H1 (cell line): ENCODE measurements at regions not wholly inside any gene's neighbourhood (a gene's known extent, or its start where the extent isn't known, plus 50 kb on each side); places are given as distances from the start of the nearest gene placed in this dataset.

ENCODE experiments used
- CTCF ChIA-PET: fragments of 300-600 bp; sonication (Branson Sonifier 250); formaldehyde crosslinking; loops from one replicate; lab custom pipeline; 2021; ENCODE audit not compliant: partially characterized antibody; lab: Charles Lee
- POLR2A ChIA-PET: fragments of 300-600 bp; sonication (Branson Sonifier 250); formaldehyde crosslinking; loops from one replicate; lab custom pipeline; 2021; ENCODE audit warnings: inconsistent platforms; ENCODE audit not compliant: partially characterized antibody; lab: Charles Lee
- DNase-seq, 2 experiments: peaks; one replicate each; pipeline versions ENCODE4 v3.0.0 to v3.0.0-alpha.2; 2010 to 2022; ENCODE audit warnings: low spot score in 2 of 2, low read depth in 1 of 2, mixed read lengths in 1 of 2
- FAIRE-seq: peaks from 2 replicates; lab custom pipeline; 2011; peaks lifted over from hg19 to GRCh38; lab: Jason Lieb, UNC
- H2AFZ ChIP-seq: 2 replicates; pipeline ENCODE4 v1.8.1; 2012; ENCODE audit warnings: low read length, inconsistent platforms
- H2AK5ac ChIP-seq: 2 replicates; pipeline ENCODE4 v1.6.1; 2013; ENCODE audit warnings: low read depth, low read length
- H2BK120ac ChIP-seq: replicated peaks from 2 replicates; pipeline ENCODE3; 2013; ENCODE audit warnings: low read depth, low read length, inconsistent platforms
- H2BK12ac ChIP-seq: 2 replicates; pipeline ENCODE4 v1.6.1; 2013; ENCODE audit warnings: low read depth, low read length
- H2BK15ac ChIP-seq: 2 replicates; pipeline ENCODE4 v1.6.1; 2013; ENCODE audit warnings: low read length
- H2BK20ac ChIP-seq: 2 replicates; pipeline ENCODE4 v1.6.1; 2013; ENCODE audit warnings: low read length
- H2BK5ac ChIP-seq: 2 replicates; pipeline ENCODE4 v1.6.1; 2013; ENCODE audit warnings: low read depth, low read length
- H3K14ac ChIP-seq: 2 replicates; pipeline ENCODE4 v1.6.1; 2013; ENCODE audit warnings: inconsistent platforms; ENCODE audit not compliant: insufficient read length
- H3K18ac ChIP-seq: 2 replicates; pipeline ENCODE4 v1.6.1; 2013; ENCODE audit warnings: low read length; ENCODE audit errors: extremely low read depth
- H3K23ac ChIP-seq: 2 replicates; pipeline ENCODE4 v1.6.1; 2013; ENCODE audit warnings: inconsistent platforms; ENCODE audit not compliant: insufficient read length
- H3K23me2 ChIP-seq: 2 replicates; pipeline ENCODE4 v1.6.1; 2013; ENCODE audit warnings: low read depth, low read length
- H3K27ac ChIP-seq: 2 replicates; pipeline ENCODE4 v1.6.1; 2011; ENCODE audit warnings: low read depth, low read length, inconsistent platforms
- H3K27me3 ChIP-seq, 4 experiments: replicated peaks in 1 of 4; 1 replicate in 1 of 4; 2 replicates in 3 of 4; pipeline versions ENCODE4 v1.6.1 to v1.8.1; 2011 to 2013; ENCODE audit warnings: low read length in 3 of 4, mild to moderate bottlenecking in 3 of 4, inconsistent platforms in 2 of 4, mixed read lengths in 2 of 4, moderate library complexity in 1 of 4; ENCODE audit not compliant: control insufficient read depth in 3 of 4, insufficient read depth in 3 of 4; ENCODE audit errors: extremely low read depth in 1 of 4
- H3K36me3 ChIP-seq, 4 experiments: 2 replicates each; pipeline versions ENCODE4 v1.6.1 to v1.8.1; 2011 to 2013; ENCODE audit warnings: mild to moderate bottlenecking in 4 of 4, low read length in 3 of 4, moderate library complexity in 2 of 4, control low read depth in 1 of 4, inconsistent platforms in 1 of 4; ENCODE audit not compliant: insufficient read depth in 4 of 4, control insufficient read depth in 2 of 4
- H3K4ac ChIP-seq: replicated peaks from 2 replicates; pipeline ENCODE3; 2013; ENCODE audit warnings: low read length, low read depth, mixed read lengths, inconsistent platforms; ENCODE audit not compliant: insufficient read length
- H3K4me1 ChIP-seq, 4 experiments: replicated peaks in 1 of 4; 1 replicate in 1 of 4; 2 replicates in 3 of 4; pipeline versions ENCODE4 v1.6.1 to v1.8.1; 2011 to 2013; ENCODE audit warnings: low read length in 3 of 4, inconsistent platforms in 2 of 4, mixed read lengths in 1 of 4; ENCODE audit not compliant: insufficient read depth in 4 of 4, control insufficient read depth in 3 of 4
- H3K4me2 ChIP-seq, 2 experiments: 2 replicates each; pipeline versions ENCODE4 v1.6.1 to v1.8.1; 2011 to 2013; ENCODE audit warnings: low read depth in 2 of 2, low read length in 2 of 2, control low read depth in 1 of 2, inconsistent platforms in 1 of 2, mild to moderate bottlenecking in 1 of 2; ENCODE audit not compliant: insufficient read depth in 1 of 2
- H3K4me3 ChIP-seq, 4 experiments: fragments of 200-600, 300-600 bp in 1 of 4; sonication (generic), shearing (Covaris generic), sonication (Bioruptor Twin) in 1 of 4; 2 replicates each; pipeline versions ENCODE4 v1.5.1 to v1.8.1; 2011 to 2016; ENCODE audit warnings: low read length in 4 of 4, low read depth in 3 of 4, control low read depth in 2 of 4, inconsistent platforms in 2 of 4, mild to moderate bottlenecking in 2 of 4, mixed read lengths in 1 of 4, moderate library complexity in 1 of 4; ENCODE audit not compliant: insufficient read depth in 2 of 4; ENCODE audit errors: extremely low read depth in 1 of 4
- H3K56ac ChIP-seq: replicated peaks from 2 replicates; pipeline ENCODE3; 2013; ENCODE audit warnings: low read depth, mild to moderate bottlenecking, mixed read lengths, low read length, inconsistent platforms; ENCODE audit not compliant: insufficient read length
- H3K79me1 ChIP-seq: 2 replicates; pipeline ENCODE4 v1.6.1; 2013; ENCODE audit warnings: low read depth, low read length, control low read depth
- H3K79me2 ChIP-seq, 2 experiments: 2 replicates each; pipeline versions ENCODE4 v1.6.1 to v1.8.1; 2012 to 2013; ENCODE audit warnings: low read length in 2 of 2, mild to moderate bottlenecking in 2 of 2, inconsistent platforms in 1 of 2; ENCODE audit not compliant: insufficient read depth in 2 of 2, control insufficient read depth in 1 of 2
- H3K9ac ChIP-seq, 4 experiments: replicated peaks in 1 of 4; 1 replicate in 1 of 4; 2 replicates in 3 of 4; pipeline versions ENCODE4 v1.6.1 to v1.8.1; 2011 to 2013; ENCODE audit warnings: low read depth in 3 of 4, low read length in 3 of 4, control low read depth in 2 of 4, mild to moderate bottlenecking in 2 of 4, moderate library complexity in 2 of 4, inconsistent platforms in 1 of 4; ENCODE audit errors: extremely low read depth in 1 of 4
- H3K9me3 ChIP-seq, 2 experiments: 2 replicates each; pipeline versions ENCODE4 v1.6.1 to v1.8.1; 2012 to 2013; ENCODE audit warnings: mild to moderate bottlenecking in 2 of 2, moderate library complexity in 2 of 2, control low read depth in 1 of 2, inconsistent platforms in 1 of 2, low read depth in 1 of 2, low read length in 1 of 2, mixed read lengths in 1 of 2; ENCODE audit not compliant: insufficient read depth in 2 of 2
- H4K20me1 ChIP-seq, 2 experiments: replicated peaks in 1 of 2; 2 replicates each; pipeline versions ENCODE3 to v1.8.1; 2011 to 2013; ENCODE audit warnings: inconsistent platforms in 2 of 2, low read length in 2 of 2, mild to moderate bottlenecking in 1 of 2; ENCODE audit not compliant: insufficient read depth in 2 of 2, control insufficient read depth in 1 of 2
- H4K5ac ChIP-seq: 2 replicates; pipeline ENCODE4 v1.6.1; 2013; ENCODE audit warnings: low read length, low read depth, mixed read lengths, inconsistent platforms; ENCODE audit not compliant: insufficient read length
- H4K8ac ChIP-seq: 2 replicates; pipeline ENCODE4 v1.8.0; 2013; ENCODE audit warnings: mild to moderate bottlenecking, moderate library complexity, low read length, inconsistent platforms; ENCODE audit not compliant: insufficient read depth; ENCODE audit errors: extremely low read depth
- H4K91ac ChIP-seq: replicated peaks from 2 replicates; pipeline ENCODE3; 2013; ENCODE audit warnings: low read length, mixed read lengths, inconsistent platforms; ENCODE audit not compliant: insufficient read length
- BACH1 ChIP-seq: IDR thresholded peaks from 2 replicates; pipeline ENCODE4 v1.6.1; 2012; ENCODE audit warnings: low read length, improper control_type of control experiment
- EGR1 ChIP-seq: IDR thresholded peaks from 2 replicates; pipeline ENCODE4 v1.6.1; 2011; ENCODE audit warnings: low read depth, low read length, borderline replicate concordance
- POLR2A ChIP-seq, 2 experiments: IDR thresholded peaks; 1 replicate in 1 of 2; 2 replicates in 1 of 2; pipeline ENCODE4 v1.6.1; 2011; ENCODE audit warnings: low read depth in 2 of 2, low read length in 2 of 2, mild to moderate bottlenecking in 2 of 2; ENCODE audit errors: control extremely low read depth in 1 of 2
- YY1 ChIP-seq: IDR thresholded peaks from 2 replicates; pipeline ENCODE4 v1.6.1; 2011; ENCODE audit warnings: low read depth, mild to moderate bottlenecking, low read length
- WGBS, 2 experiments: shearing (Covaris generic) in 1 of 2; methylation state at CpG; one replicate each; pipeline versions ENCODE4 v1.1.6 to v1.1.7; 2013 to 2015; ENCODE audit warnings: low lambda C conversion rate in 2 of 2, mixed read lengths in 2 of 2, inconsistent platforms in 1 of 2, low coverage in 1 of 2, missing lambda C conversion rate in 1 of 2; ENCODE audit not compliant: insufficient replicate concordance in 2 of 2, insufficient coverage in 1 of 2, insufficient read length in 1 of 2; ENCODE audit errors: extremely low coverage in 1 of 2, missing lambda C conversion rate in 1 of 2; 5-methylcytosine and 5-hydroxymethylcytosine counted together

GRCh38 chr22:48821346-48821690 is 1006.4 kb downstream of the BRD1 start:
- H4K91ac ChIP-seq = no peak overlapping the region
- WGBS, 2 experiments = 92% methylated on average over 2 of the region's 10 CpGs; no CpG with 5 or more reads in 1 of the 2 experiments
- POLR2A ChIA-PET = no interaction called here
- TF ChIP-seq EGR1 = no peak
- TF ChIP-seq POLR2A (IDR thresholded peaks at IDR 0.05; ENCODE audit: control extremely low read depth in 1 of 2, low read depth in 2 of 2, low read length in 2 of 2) = no peak
- no peak for TF ChIP-seq YY1
- no peak for TF ChIP-seq BACH1

More at GRCh38 chr22:48821346-48821690, 1006.4 kb downstream of the BRD1 start:
- CTCF ChIA-PET = interaction anchor here (0.8 to 1.7 kb wide), 4 partner anchors 15 to 265 kb away, joined by 3 to 5 read pairs (median 4); no protein-coding TSS in a partner anchor
- H3K4me1 ChIP-seq = no peaks in the 10 kb centered on the region
- no peak overlapping the region for H3K4me2 ChIP-seq
- H3K4ac ChIP-seq = no peak overlapping the region
- FAIRE-seq (no peak), DNase-seq (no peak)
- H3K23me2 ChIP-seq = no peaks in the 10 kb centered on the region
- no peak overlapping the region; the same call in 1 of the 2 replicates for H4K8ac ChIP-seq
- H2BK20ac ChIP-seq = no peak overlapping the region
- no peaks in the 10 kb centered on the region for H3K9me3 ChIP-seq
- H3K18ac ChIP-seq = no peak overlapping the region
- H2BK5ac ChIP-seq = no peak overlapping the region
- no peak overlapping the region for H4K5ac ChIP-seq
- no peak overlapping the region for H2BK120ac ChIP-seq
- no peaks in the 10 kb centered on the region; a peak in 1 of 8 replicates for H3K36me3 ChIP-seq
- H3K56ac ChIP-seq = no peak overlapping the region
- H3K79me2 ChIP-seq = no peaks in the 10 kb centered on the region
- no peaks in the 10 kb centered on the region for H3K79me1 ChIP-seq
- no peak overlapping the region for H3K27ac ChIP-seq
- no peak overlapping the region for H2AK5ac ChIP-seq
- H3K14ac ChIP-seq = no peak overlapping the region
- H3K9ac ChIP-seq = no peak overlapping the region
- no peak overlapping the region for H3K4me3 ChIP-seq
- H2BK15ac ChIP-seq = no peak overlapping the region
- no peak overlapping the region for H2AFZ ChIP-seq
- H3K27me3 ChIP-seq = no peaks in the 10 kb centered on the region
- no peak overlapping the region for H3K23ac ChIP-seq
- peaks cover 0 to 2% of the 10 kb centered on the region in 2 experiments for H4K20me1 ChIP-seq
- H2BK12ac ChIP-seq = no peak overlapping the region
